ENCODE measurements at regions not wholly inside any gene's neighbourhood (a gene's known extent, or its start where the extent isn't known, plus 50 kb on each side); places are given as distances from the start of the nearest gene placed in this dataset.

DNA sequence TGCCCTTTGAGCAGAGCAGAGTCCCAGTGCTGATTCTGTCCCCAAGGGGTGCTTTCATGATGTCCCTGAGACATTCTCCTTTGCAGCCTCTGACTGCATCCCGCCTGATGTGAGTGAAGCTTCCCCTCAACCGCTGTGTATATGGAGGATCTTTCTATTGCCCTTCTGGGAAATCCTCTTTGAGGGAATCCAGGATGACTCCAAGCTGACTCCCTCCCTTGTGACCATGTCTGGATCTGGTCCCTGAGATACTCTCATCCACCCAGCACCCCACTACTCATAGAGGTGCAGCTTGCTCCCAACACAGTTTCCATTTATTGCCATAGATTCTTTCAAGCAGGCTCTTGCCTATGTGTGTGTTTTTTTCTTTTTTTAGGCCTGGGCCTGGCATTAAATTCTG is 216.5 kb downstream of the SEC61B start:
- Histone ChIP-seq H3K27me3 (ENCODE audit: insufficient read depth, poor library complexity, severe bottlenecking) (no peaks in the 10 kb centered on the region), H3K27ac (replicated peaks) (no peak overlapping the region), H3K4me3 (replicated peaks; ENCODE audit: insufficient read depth, low read length) (no peak overlapping the region)
- TF ChIP-seq, protein P1, sequence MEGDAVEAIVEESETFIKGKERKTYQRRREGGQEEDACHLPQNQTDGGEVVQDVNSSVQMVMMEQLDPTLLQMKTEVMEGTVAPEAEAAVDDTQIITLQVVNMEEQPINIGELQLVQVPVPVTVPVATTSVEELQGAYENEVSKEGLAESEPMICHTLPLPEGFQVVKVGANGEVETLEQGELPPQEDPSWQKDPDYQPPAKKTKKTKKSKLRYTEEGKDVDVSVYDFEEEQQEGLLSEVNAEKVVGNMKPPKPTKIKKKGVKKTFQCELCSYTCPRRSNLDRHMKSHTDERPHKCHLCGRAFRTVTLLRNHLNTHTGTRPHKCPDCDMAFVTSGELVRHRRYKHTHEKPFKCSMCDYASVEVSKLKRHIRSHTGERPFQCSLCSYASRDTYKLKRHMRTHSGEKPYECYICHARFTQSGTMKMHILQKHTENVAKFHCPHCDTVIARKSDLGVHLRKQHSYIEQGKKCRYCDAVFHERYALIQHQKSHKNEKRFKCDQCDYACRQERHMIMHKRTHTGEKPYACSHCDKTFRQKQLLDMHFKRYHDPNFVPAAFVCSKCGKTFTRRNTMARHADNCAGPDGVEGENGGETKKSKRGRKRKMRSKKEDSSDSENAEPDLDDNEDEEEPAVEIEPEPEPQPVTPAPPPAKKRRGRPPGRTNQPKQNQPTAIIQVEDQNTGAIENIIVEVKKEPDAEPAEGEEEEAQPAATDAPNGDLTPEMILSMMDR (IDR thresholded peaks at IDR 0.05; ENCODE audit: insufficient read depth, low read length): no peak
- TF ChIP-seq SPI1 (IDR thresholded peaks at IDR 0.05; ENCODE audit: borderline replicate concordance, low read depth): no peak
- no peak for TF ChIP-seq GABPA (IDR thresholded peaks at IDR 0.05; ENCODE audit: low read depth)
- no peak for TF ChIP-seq POLR2AphosphoS5 (IDR thresholded peaks at IDR 0.05; ENCODE audit: low read depth)
- TF ChIP-seq, protein P2, sequence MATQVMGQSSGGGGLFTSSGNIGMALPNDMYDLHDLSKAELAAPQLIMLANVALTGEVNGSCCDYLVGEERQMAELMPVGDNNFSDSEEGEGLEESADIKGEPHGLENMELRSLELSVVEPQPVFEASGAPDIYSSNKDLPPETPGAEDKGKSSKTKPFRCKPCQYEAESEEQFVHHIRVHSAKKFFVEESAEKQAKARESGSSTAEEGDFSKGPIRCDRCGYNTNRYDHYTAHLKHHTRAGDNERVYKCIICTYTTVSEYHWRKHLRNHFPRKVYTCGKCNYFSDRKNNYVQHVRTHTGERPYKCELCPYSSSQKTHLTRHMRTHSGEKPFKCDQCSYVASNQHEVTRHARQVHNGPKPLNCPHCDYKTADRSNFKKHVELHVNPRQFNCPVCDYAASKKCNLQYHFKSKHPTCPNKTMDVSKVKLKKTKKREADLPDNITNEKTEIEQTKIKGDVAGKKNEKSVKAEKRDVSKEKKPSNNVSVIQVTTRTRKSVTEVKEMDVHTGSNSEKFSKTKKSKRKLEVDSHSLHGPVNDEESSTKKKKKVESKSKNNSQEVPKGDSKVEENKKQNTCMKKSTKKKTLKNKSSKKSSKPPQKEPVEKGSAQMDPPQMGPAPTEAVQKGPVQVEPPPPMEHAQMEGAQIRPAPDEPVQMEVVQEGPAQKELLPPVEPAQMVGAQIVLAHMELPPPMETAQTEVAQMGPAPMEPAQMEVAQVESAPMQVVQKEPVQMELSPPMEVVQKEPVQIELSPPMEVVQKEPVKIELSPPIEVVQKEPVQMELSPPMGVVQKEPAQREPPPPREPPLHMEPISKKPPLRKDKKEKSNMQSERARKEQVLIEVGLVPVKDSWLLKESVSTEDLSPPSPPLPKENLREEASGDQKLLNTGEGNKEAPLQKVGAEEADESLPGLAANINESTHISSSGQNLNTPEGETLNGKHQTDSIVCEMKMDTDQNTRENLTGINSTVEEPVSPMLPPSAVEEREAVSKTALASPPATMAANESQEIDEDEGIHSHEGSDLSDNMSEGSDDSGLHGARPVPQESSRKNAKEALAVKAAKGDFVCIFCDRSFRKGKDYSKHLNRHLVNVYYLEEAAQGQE (IDR thresholded peaks at IDR 0.05; ENCODE audit: insufficient replicate concordance, low read depth): no peak
- no peak for DNase-seq (ENCODE audit: low read depth in 1 of 2, low spot score in 1 of 2)

DNA sequence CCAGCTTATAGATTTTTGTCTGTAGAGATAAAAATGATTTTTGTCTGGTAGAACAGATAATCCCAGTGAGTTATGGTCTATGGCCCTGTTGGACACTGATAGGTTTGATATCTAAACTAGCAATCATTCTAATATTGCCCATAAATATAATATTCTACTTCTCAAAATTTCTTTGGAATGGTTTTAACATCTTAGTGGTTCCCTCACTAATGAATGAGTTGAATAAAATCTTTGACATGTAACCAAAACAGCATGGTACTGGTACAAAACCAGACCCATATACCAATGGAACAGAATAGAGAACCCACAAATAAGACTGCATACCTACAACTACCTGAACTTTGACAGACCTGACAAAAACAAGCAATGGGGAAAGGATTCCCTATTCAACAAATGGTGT is 219.7 kb downstream of the SEC61B start:
- no peak for DNase-seq (ENCODE audit: low read depth in 1 of 2, low spot score in 1 of 2)
- no peaks in the 10 kb centered on the region for H3K27me3 ChIP-seq (ENCODE audit: insufficient read depth, poor library complexity, severe bottlenecking)
- TF ChIP-seq POLR2AphosphoS5 (IDR thresholded peaks at IDR 0.05; ENCODE audit: low read depth): no peak
- TF ChIP-seq, protein P2 (IDR thresholded peaks at IDR 0.05; ENCODE audit: insufficient replicate concordance, low read depth): no peak
- TF ChIP-seq GABPA (IDR thresholded peaks at IDR 0.05; ENCODE audit: low read depth): no peak
- TF ChIP-seq, protein P1 (IDR thresholded peaks at IDR 0.05; ENCODE audit: insufficient read depth, low read length): no peak
- TF ChIP-seq SPI1 (IDR thresholded peaks at IDR 0.05; ENCODE audit: borderline replicate concordance, low read depth): no peak

DNA sequence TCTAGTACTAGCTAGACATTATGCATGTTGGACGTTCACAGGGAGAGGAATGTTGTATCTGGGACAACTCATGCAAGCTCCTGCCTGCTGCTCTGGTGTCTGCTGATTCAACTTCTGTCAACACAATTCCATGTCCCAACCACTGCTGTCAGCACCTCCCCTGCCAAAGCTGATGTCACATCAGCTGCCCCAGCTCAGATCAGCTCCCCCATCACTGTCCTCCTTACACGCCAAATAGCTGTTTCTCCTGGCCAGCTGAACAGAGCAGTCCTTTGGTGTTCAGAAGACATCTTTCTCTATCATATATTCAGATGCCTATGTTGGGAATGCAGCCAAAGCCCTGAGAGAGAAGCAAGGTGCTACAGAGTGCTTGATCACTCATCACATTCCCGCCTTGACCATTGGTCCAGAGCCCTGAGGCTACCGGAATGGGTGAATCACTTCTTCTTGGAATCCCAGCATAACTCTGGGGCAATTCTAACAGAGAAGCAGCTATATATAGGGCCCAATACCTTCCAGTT is 223.3 kb downstream of the SEC61B start:
- DNase-seq (ENCODE audit: low read depth in 1 of 2, low spot score in 1 of 2): no peak
- no peak overlapping the region for H3K27ac ChIP-seq (replicated peaks)
- no peak overlapping the region for H3K4me3 ChIP-seq (replicated peaks; ENCODE audit: insufficient read depth, low read length)
- no peaks in the 10 kb centered on the region for H3K27me3 ChIP-seq (ENCODE audit: insufficient read depth, poor library complexity, severe bottlenecking)
- TF ChIP-seq POLR2AphosphoS5 (IDR thresholded peaks at IDR 0.05; ENCODE audit: low read depth) (no peak), SPI1 (IDR thresholded peaks at IDR 0.05; ENCODE audit: borderline replicate concordance, low read depth) (no peak), GABPA (IDR thresholded peaks at IDR 0.05; ENCODE audit: low read depth) (no peak)
- TF ChIP-seq, protein P2 (IDR thresholded peaks at IDR 0.05; ENCODE audit: insufficient replicate concordance, low read depth): no peak
- TF ChIP-seq, protein P1 (IDR thresholded peaks at IDR 0.05; ENCODE audit: insufficient read depth, low read length): no peak

More for the DNA sequence above, 219.7 kb downstream of the SEC61B start:
- no peak overlapping the region for H3K27ac ChIP-seq (replicated peaks)
- no peak overlapping the region for H3K4me3 ChIP-seq (replicated peaks; ENCODE audit: insufficient read depth, low read length)

Data from HL-60 (cell line).